ENCODE measurements at regions not wholly inside any gene's neighbourhood (a gene's known extent, or its start where the extent isn't known, plus 50 kb on each side); places are given as distances from the start of the nearest gene placed in this dataset.
"Not testable (repeated sequence)": the region's sequence is repeated elsewhere in the genome, so short reads cannot be mapped to it uniquely, and the experiment has no call there.

GRCh38 chr16:65697065-65697464, 575.2 kb upstream of the CDH11 start:
- Histone ChIP-seq H3K36me3 (ENCODE audit: control insufficient read depth in 1 of 2, insufficient read depth in 2 of 2, low read length in 2 of 2) (no peaks in the 10 kb centered on the region), H3K4me1 (ENCODE audit: control insufficient read depth in 1 of 2, insufficient read depth in 2 of 2, low read length in 2 of 2) (no peaks in the 10 kb centered on the region), H3K4me3 (replicated peaks in 1 of 2; ENCODE audit: low read depth in 1 of 2, low read length in 2 of 2) (no peak overlapping the region), H3K4me2 (ENCODE audit: low read length) (no peak overlapping the region), H4K20me1 (ENCODE audit: insufficient read depth) (no peaks in the 10 kb centered on the region), H3K9ac (ENCODE audit: low read length) (no peak overlapping the region), H3K79me2 (ENCODE audit: insufficient read depth, low read length) (no peaks in the 10 kb centered on the region), H3K9me3 (ENCODE audit: control insufficient read depth in 1 of 2, insufficient read depth in 1 of 2, low read depth in 1 of 2, low read length in 2 of 2) (no peaks in the 10 kb centered on the region), H2AFZ (ENCODE audit: low read depth, low read length, poor library complexity, severe bottlenecking) (no peak overlapping the region), H3K9me2 (ENCODE audit: insufficient read depth) (no peaks in the 10 kb centered on the region), H3K27ac (ENCODE audit: low read depth, low read length) (no peak overlapping the region), H3K27me3 (ENCODE audit: insufficient read depth, low read length) (no peaks in the 10 kb centered on the region)
- TF ChIP-seq, protein P1, sequence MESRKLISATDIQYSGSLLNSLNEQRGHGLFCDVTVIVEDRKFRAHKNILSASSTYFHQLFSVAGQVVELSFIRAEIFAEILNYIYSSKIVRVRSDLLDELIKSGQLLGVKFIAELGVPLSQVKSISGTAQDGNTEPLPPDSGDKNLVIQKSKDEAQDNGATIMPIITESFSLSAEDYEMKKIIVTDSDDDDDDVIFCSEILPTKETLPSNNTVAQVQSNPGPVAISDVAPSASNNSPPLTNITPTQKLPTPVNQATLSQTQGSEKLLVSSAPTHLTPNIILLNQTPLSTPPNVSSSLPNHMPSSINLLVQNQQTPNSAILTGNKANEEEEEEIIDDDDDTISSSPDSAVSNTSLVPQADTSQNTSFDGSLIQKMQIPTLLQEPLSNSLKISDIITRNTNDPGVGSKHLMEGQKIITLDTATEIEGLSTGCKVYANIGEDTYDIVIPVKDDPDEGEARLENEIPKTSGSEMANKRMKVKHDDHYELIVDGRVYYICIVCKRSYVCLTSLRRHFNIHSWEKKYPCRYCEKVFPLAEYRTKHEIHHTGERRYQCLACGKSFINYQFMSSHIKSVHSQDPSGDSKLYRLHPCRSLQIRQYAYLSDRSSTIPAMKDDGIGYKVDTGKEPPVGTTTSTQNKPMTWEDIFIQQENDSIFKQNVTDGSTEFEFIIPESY (IDR thresholded peaks at IDR 0.05; ENCODE audit: extremely low read depth, insufficient replicate concordance, low read length): no peak
- TF ChIP-seq CEBPB (IDR thresholded peaks at IDR 0.05; ENCODE audit: low read depth) (no peak), FOSL1 (IDR thresholded peaks at IDR 0.05; ENCODE audit: low read depth) (no peak)
- intact Hi-C loops (cut with micrococcal nuclease): no loop called here
- no peak for ATAC-seq
- no peak for DNase-seq (ENCODE audit: low read depth, low spot score)
- RAD21 ChIA-PET (ENCODE audit: low non-redundant PET in 1 of 2, low total read pairs in 2 of 2, uncharacterized antibody in 2 of 2, unreplicated experiment in 2 of 2): no interaction called here
- POLR2A ChIA-PET: no interaction called here
- no TSS peak for BruUV-seq (replicated peaks)
- CTCF ChIA-PET: no interaction called here

DNA sequence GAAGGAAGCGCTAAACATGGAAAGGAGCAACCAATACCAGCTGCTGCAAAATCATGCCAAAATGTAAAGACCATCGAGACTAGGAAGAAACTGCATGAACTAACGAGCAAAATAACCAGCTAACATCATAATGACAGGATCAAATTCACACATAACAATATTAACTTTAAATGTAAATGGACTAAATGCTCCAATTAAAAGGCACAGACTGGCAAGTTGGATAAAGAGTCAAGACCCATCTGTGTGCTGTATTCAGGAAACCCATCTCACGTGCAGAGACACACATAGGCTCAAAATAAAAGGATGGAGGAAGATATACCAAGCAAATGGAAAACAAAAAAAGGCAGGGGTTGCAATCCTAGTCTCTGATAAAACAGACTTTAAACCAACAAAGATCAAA, 570.0 kb upstream of the CDH11 start:
- ATAC-seq; H3K9me3 ChIP-seq (ENCODE audit: control insufficient read depth in 1 of 2, insufficient read depth in 1 of 2, low read depth in 1 of 2, low read length in 2 of 2); RAD21 ChIA-PET (ENCODE audit: low non-redundant PET in 1 of 2, low total read pairs in 2 of 2, uncharacterized antibody in 2 of 2, unreplicated experiment in 2 of 2); H3K4me3 ChIP-seq (replicated peaks in 1 of 2; ENCODE audit: low read depth in 1 of 2, low read length in 2 of 2); H3K27me3 ChIP-seq (ENCODE audit: insufficient read depth, low read length); CTCF ChIA-PET; H2AFZ ChIP-seq (ENCODE audit: low read depth, low read length, poor library complexity, severe bottlenecking); H3K27ac ChIP-seq (ENCODE audit: low read depth, low read length); intact Hi-C loops (cut with micrococcal nuclease); H3K4me2 ChIP-seq (ENCODE audit: low read length); H3K36me3 ChIP-seq (ENCODE audit: control insufficient read depth in 1 of 2, insufficient read depth in 2 of 2, low read length in 2 of 2); H3K9ac ChIP-seq (ENCODE audit: low read length); H3K9me2 ChIP-seq (ENCODE audit: insufficient read depth); BruUV-seq (replicated peaks); POLR2A ChIA-PET; DNase-seq (ENCODE audit: low read depth, low spot score); H4K20me1 ChIP-seq (ENCODE audit: insufficient read depth); H3K4me1 ChIP-seq (ENCODE audit: control insufficient read depth in 1 of 2, insufficient read depth in 2 of 2, low read length in 2 of 2); H3K79me2 ChIP-seq (ENCODE audit: insufficient read depth, low read length): not testable (repeated sequence)
